Liver (tissue), 8 donors: ENCODE measurements at regions not wholly inside any gene's neighbourhood (a gene's known extent, or its start where the extent isn't known, plus 50 kb on each side); places are given as distances from the start of the nearest gene placed in this dataset.

Experiments
- DNase-seq: peaks from one replicate; pipeline ENCODE4 v3.0.0-alpha.2; 2017; ENCODE audit warnings: low spot score
- H3K27ac ChIP-seq, 2 donors: one replicate each; pipeline ENCODE4 v1.7.0; 2013; ENCODE audit warnings: inconsistent platforms in 2 of 2, low read length in 2 of 2, control low read depth in 1 of 2, low read depth in 1 of 2, mild to moderate bottlenecking in 1 of 2
- H3K27me3 ChIP-seq, 4 donors: one replicate each; pipeline versions ENCODE4 v1.6.1 to v1.7.0; 2013; ENCODE audit warnings: low read length in 3 of 4, inconsistent platforms in 1 of 4, mild to moderate bottlenecking in 1 of 4, moderate library complexity in 1 of 4; ENCODE audit not compliant: control insufficient read depth in 4 of 4, insufficient read depth in 4 of 4
- H3K36me3 ChIP-seq, 4 donors: one replicate each; pipeline versions ENCODE4 v1.6.1 to v1.7.0; 2013; ENCODE audit warnings: low read length in 3 of 4, mild to moderate bottlenecking in 3 of 4, low read depth in 1 of 4, moderate library complexity in 1 of 4; ENCODE audit not compliant: control insufficient read depth in 4 of 4, insufficient read depth in 3 of 4
- H3K4me1 ChIP-seq, 4 donors: one replicate each; pipeline versions ENCODE4 v1.6.1 to v1.7.0; 2013; ENCODE audit warnings: low read length in 3 of 4, mild to moderate bottlenecking in 3 of 4, moderate library complexity in 1 of 4; ENCODE audit not compliant: control insufficient read depth in 4 of 4, insufficient read depth in 4 of 4
- H3K4me3 ChIP-seq, 3 donors: one replicate each; pipeline versions ENCODE4 v1.6.1 to v1.7.0; 2013; ENCODE audit warnings: low read length in 3 of 3, control low read depth in 1 of 3, low read depth in 1 of 3, mild to moderate bottlenecking in 1 of 3
- H3K9ac ChIP-seq, 2 donors: one replicate each; pipeline ENCODE4 v1.7.0; 2013; ENCODE audit warnings: low read length in 2 of 2, mild to moderate bottlenecking in 2 of 2, moderate library complexity in 2 of 2, control low read depth in 1 of 2, low read depth in 1 of 2
- H3K9me3 ChIP-seq, 4 donors: one replicate each; pipeline versions ENCODE4 v1.6.1 to v1.7.0; 2013; ENCODE audit warnings: low read length in 3 of 4; ENCODE audit not compliant: control insufficient read depth in 4 of 4
- EGR1 ChIP-seq, 2 donors: IDR thresholded peaks; 2 replicates each; pipeline ENCODE4 v1.6.1; 2016 to 2018; ENCODE audit warnings: antibody characterized with exemption in 2 of 2, low read depth in 2 of 2
- FOXA1 ChIP-seq: IDR thresholded peaks from 2 replicates; pipeline ENCODE4 v1.6.1; 2016; ENCODE audit warnings: antibody characterized with exemption
- FOXA2 ChIP-seq: IDR thresholded peaks from 2 replicates; pipeline ENCODE4 v1.6.1; 2016; ENCODE audit warnings: antibody characterized with exemption
- GABPA ChIP-seq, 2 donors: IDR thresholded peaks in 1 of 2; conservative IDR thresholded peaks in 1 of 2; 2 replicates each; pipeline ENCODE4 v1.6.1; 2016; ENCODE audit warnings: antibody characterized with exemption in 2 of 2, mild to moderate bottlenecking in 1 of 2, moderate library complexity in 1 of 2
- HNF4G ChIP-seq: IDR thresholded peaks from 2 replicates; pipeline ENCODE4 v1.6.1; 2016; ENCODE audit warnings: antibody characterized with exemption
- JUND ChIP-seq, 2 donors: IDR thresholded peaks; 2 replicates each; pipeline ENCODE4 v1.6.1; 2016; ENCODE audit warnings: antibody characterized with exemption in 2 of 2
- RXRA ChIP-seq, 2 donors: IDR thresholded peaks; 2 replicates each; pipeline ENCODE4 v1.6.1; 2017 to 2018; ENCODE audit warnings: antibody characterized with exemption in 2 of 2, mild to moderate bottlenecking in 1 of 2
- SP1 ChIP-seq: IDR thresholded peaks from 2 replicates; pipeline ENCODE4 v1.6.1; 2018; ENCODE audit warnings: antibody characterized with exemption, mild to moderate bottlenecking
- TAF1 ChIP-seq: conservative IDR thresholded peaks from 2 replicates; pipeline ENCODE4 v1.6.1; 2016; ENCODE audit warnings: antibody characterized with exemption, mild to moderate bottlenecking
- WGBS: extraction: QIAGEN DNeasy Blood & Tissue Kit; methylation state at CpG from one replicate; pipeline ENCODE4 v1.1.7; 2013; 5-methylcytosine and 5-hydroxymethylcytosine counted together
- TF ChIP-seq, protein P1 (sequence below): IDR thresholded peaks from 2 replicates; pipeline ENCODE4 v1.6.1; 2016; ENCODE audit warnings: antibody characterized with exemption
- TF ChIP-seq, protein P2 (sequence below): IDR thresholded peaks from 2 replicates; pipeline ENCODE4 v1.6.1; 2016; ENCODE audit warnings: antibody characterized with exemption
- TF ChIP-seq, protein P3 (sequence below): fragments of 150-350 bp; IDR thresholded peaks from 2 replicates; pipeline ENCODE4 v1.5.1; 2017; ENCODE audit warnings: improper control_type of control experiment, low read depth, low read length; ENCODE audit not compliant: missing input control
- TF ChIP-seq, protein P4 (sequence below): IDR thresholded peaks from 2 replicates; pipeline ENCODE4 v1.6.1; 2016; ENCODE audit warnings: antibody characterized with exemption
- donor health status: healthy.
- donor health status: healthy.
- donor health status: healthy.
- donor health status: healthy.
- donor health status: healthy.

DNA sequence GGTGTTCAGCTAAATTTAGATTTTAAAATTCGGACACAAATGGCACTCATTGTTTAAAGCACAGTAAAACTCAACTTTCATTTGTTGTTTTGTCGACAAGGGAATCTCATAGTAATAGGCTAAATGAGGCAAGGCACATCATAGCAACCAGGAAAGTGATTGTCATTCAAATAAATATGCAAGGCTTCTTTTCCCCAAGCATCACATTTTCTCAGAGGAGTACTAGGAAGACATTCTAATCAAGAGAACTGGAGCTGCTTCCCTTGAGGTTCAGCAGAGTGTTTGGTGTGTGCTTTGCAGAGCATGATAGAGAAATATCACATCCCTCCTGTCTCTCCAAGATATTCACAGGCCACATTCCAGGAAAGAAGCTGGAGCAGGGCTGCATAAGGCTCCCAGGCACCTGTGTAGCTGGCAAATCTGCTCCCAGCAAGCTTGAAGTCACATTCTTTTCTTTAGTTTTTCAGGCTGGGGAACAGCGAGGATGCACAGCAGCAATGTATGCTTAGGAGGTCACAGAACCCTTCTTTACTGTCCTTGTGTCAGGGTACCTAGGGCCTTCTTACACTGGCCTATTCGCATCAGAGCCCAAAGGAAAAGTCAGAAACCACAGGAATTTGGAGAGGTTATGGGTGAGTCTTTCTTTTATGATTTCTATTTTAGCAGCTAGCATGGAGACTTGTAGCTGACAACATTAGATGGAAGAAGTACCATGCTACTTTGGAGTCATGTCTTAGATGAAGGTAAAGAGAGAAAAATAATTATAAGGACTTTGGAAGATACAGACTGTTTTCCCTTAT lies 95.9 kb upstream of the HDAC9 start:
- TF ChIP-seq RXRA (IDR thresholded peaks at IDR 0.05) (no peak), HNF4G (no peak), FOXA1 (no peak), SP1 (no peak)
- TF ChIP-seq, protein P1, sequence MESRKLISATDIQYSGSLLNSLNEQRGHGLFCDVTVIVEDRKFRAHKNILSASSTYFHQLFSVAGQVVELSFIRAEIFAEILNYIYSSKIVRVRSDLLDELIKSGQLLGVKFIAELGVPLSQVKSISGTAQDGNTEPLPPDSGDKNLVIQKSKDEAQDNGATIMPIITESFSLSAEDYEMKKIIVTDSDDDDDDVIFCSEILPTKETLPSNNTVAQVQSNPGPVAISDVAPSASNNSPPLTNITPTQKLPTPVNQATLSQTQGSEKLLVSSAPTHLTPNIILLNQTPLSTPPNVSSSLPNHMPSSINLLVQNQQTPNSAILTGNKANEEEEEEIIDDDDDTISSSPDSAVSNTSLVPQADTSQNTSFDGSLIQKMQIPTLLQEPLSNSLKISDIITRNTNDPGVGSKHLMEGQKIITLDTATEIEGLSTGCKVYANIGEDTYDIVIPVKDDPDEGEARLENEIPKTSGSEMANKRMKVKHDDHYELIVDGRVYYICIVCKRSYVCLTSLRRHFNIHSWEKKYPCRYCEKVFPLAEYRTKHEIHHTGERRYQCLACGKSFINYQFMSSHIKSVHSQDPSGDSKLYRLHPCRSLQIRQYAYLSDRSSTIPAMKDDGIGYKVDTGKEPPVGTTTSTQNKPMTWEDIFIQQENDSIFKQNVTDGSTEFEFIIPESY, result no peak
- Histone ChIP-seq H3K9ac (no peak overlapping the region), H3K4me1 (no peaks in the 10 kb centered on the region), H3K4me3 (no peak overlapping the region), H3K27ac (no peak overlapping the region), H3K36me3 (no peaks in the 10 kb centered on the region), H3K27me3 (peaks cover 0 to 9% (median 0%) of the 10 kb centered on the region in 4 donors), H3K9me3 (no peaks in the 10 kb centered on the region)
- no peak for DNase-seq
- WGBS, result 71% methylated on average over 4 of the region's 4 CpGs

DNA sequence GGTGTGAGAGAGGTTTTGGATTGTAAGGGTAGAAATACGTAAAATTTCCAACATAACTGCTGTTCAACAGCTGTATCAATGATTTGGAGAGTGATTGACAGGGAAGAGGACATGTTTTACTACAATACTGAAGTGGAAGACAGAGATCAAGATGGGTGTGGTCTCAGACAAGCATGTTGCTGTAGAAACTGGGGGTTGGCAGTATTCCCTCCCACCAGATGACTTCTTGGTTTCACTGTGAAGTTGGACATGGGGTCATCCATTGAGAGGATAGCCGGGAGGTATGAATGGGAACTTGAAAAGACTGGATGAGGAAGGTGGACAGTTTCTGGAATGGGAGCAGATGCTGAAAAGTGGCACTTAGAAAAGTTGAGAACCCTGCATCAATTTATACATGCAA lies 95.3 kb upstream of the HDAC9 start:
- WGBS, result 78% methylated on average over 2 of the region's 2 CpGs
- peaks cover 0 to 9% (median 0%) of the 10 kb centered on the region in 4 donors for H3K27me3 ChIP-seq
- no peak overlapping the region for H3K27ac ChIP-seq
- TF ChIP-seq, protein P2, sequence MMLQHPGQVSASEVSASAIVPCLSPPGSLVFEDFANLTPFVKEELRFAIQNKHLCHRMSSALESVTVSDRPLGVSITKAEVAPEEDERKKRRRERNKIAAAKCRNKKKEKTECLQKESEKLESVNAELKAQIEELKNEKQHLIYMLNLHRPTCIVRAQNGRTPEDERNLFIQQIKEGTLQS, result no peak
- TF ChIP-seq, protein P1, result no peak
- TF ChIP-seq FOXA2, result no peak
- TF ChIP-seq JUND (IDR thresholded peaks at IDR 0.05), result no peak
- TF ChIP-seq, protein P3, sequence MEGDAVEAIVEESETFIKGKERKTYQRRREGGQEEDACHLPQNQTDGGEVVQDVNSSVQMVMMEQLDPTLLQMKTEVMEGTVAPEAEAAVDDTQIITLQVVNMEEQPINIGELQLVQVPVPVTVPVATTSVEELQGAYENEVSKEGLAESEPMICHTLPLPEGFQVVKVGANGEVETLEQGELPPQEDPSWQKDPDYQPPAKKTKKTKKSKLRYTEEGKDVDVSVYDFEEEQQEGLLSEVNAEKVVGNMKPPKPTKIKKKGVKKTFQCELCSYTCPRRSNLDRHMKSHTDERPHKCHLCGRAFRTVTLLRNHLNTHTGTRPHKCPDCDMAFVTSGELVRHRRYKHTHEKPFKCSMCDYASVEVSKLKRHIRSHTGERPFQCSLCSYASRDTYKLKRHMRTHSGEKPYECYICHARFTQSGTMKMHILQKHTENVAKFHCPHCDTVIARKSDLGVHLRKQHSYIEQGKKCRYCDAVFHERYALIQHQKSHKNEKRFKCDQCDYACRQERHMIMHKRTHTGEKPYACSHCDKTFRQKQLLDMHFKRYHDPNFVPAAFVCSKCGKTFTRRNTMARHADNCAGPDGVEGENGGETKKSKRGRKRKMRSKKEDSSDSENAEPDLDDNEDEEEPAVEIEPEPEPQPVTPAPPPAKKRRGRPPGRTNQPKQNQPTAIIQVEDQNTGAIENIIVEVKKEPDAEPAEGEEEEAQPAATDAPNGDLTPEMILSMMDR, result no peak
- no peak for TF ChIP-seq TAF1
- no peak for TF ChIP-seq HNF4G
- TF ChIP-seq GABPA (IDR thresholded peaks at IDR 0.05 in 1 of 2, conservative IDR thresholded peaks at IDR 0.05 in 1 of 2), result no peak
- TF ChIP-seq SP1, result no peak
- no peak for TF ChIP-seq EGR1 (IDR thresholded peaks at IDR 0.05; ENCODE audit: low read depth in 2 of 2)
- TF ChIP-seq FOXA1, result no peak
- TF ChIP-seq, protein P4, sequence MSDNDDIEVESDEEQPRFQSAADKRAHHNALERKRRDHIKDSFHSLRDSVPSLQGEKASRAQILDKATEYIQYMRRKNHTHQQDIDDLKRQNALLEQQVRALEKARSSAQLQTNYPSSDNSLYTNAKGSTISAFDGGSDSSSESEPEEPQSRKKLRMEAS, result no peak
- H3K9me3 ChIP-seq, result no peaks in the 10 kb centered on the region
- no peak overlapping the region for H3K9ac ChIP-seq
- no peak overlapping the region for H3K4me3 ChIP-seq
- no peaks in the 10 kb centered on the region for H3K4me1 ChIP-seq
- no peak for DNase-seq
- no peaks in the 10 kb centered on the region for H3K36me3 ChIP-seq
